GM19351 (cell line): ENCODE measurements at regions not wholly inside any gene's neighbourhood (a gene's known extent, or its start where the extent isn't known, plus 50 kb on each side); places are given as distances from the start of the nearest gene placed in this dataset.

Experiments
- ATAC-seq: cut with Tn5 transposase; IDR thresholded peaks from one replicate; pipeline ENCODE4 v1.9.1; 2021; ENCODE audit warnings: mild to moderate bottlenecking, moderate library complexity; ENCODE audit not compliant: unreplicated experiment

GRCh38 chr13:109376936-109377335, 409.4 kb downstream of the IRS2 start:
- ATAC-seq = no peak

- ATAC-seq = no peak
Observed at GRCh38 chr13:109374609-109375200, 411.7 kb downstream of the IRS2 start.

GRCh38 chr13:109372666-109373065, 413.7 kb downstream of the IRS2 start:
- ATAC-seq = no peak

- ATAC-seq = no peak
Observed at GRCh38 chr13:109371066-109371465, 415.3 kb downstream of the IRS2 start.

- no peak for ATAC-seq
Observed at GRCh38 chr13:109370496-109370895, 415.9 kb downstream of the IRS2 start.

GRCh38 chr13:109369353-109370052, 416.9 kb downstream of the IRS2 start:
- no peak for ATAC-seq

GRCh38 chr13:109368230-109368629, 418.2 kb downstream of the IRS2 start:
- no peak for ATAC-seq

GRCh38 chr13:109366525-109366924, 419.9 kb downstream of the IRS2 start:
- no peak for ATAC-seq

GRCh38 chr13:109363431-109363830, 423.0 kb downstream of the IRS2 start:
- ATAC-seq = no peak

GRCh38 chr13:109362616-109363015, 423.8 kb downstream of the IRS2 start:
- no peak for ATAC-seq

GRCh38 chr13:109361562-109362289, 424.7 kb downstream of the IRS2 start:
- no peak for ATAC-seq

- ATAC-seq = no peak
Observed at GRCh38 chr13:109357751-109358471, 428.5 kb downstream of the IRS2 start.

- ATAC-seq = no peak
Observed at GRCh38 chr13:109355875-109356434, 430.4 kb downstream of the IRS2 start.

GRCh38 chr13:109355166-109355565, 431.2 kb downstream of the IRS2 start:
- no peak for ATAC-seq

GRCh38 chr13:109351236-109351635, 435.1 kb downstream of the IRS2 start:
- ATAC-seq = no peak

- ATAC-seq = no peak
Observed at GRCh38 chr13:109348519-109349258, 437.7 kb downstream of the IRS2 start.

GRCh38 chr13:109346060-109346459, 440.3 kb downstream of the IRS2 start:
- no peak for ATAC-seq

- no peak for ATAC-seq
Observed at GRCh38 chr13:109345433-109345941, 440.9 kb downstream of the IRS2 start.

GRCh38 chr13:109344552-109345157, 441.7 kb downstream of the IRS2 start:
- ATAC-seq = no peak

- no peak for ATAC-seq
Observed at GRCh38 chr13:109336730-109337129, 449.7 kb downstream of the IRS2 start.
